ENCODE measurements at regions not wholly inside any gene's neighbourhood (a gene's known extent, or its start where the extent isn't known, plus 50 kb on each side); places are given as distances from the start of the nearest gene placed in this dataset.
A peak's percentile ranks its signal among the peaks of the same experiment; 100 is the strongest.
"Not testable (repeated sequence)": the region's sequence is repeated elsewhere in the genome, so short reads cannot be mapped to it uniquely, and the experiment has no call there.

- DNase-seq (ENCODE audit: low read depth, low spot score) = no peak
- TF ChIP-seq ZNF274 (IDR thresholded peaks at IDR 0.05; ENCODE audit: low read depth, low read length) (no peak), YY1 (IDR thresholded peaks at IDR 0.05; ENCODE audit: insufficient read depth, insufficient read length) (no peak), SUZ12 (IDR thresholded peaks at IDR 0.05; ENCODE audit: extremely low read depth, insufficient read depth, insufficient read length) (no peak)
- H3K9me3 ChIP-seq (ENCODE audit: insufficient read depth, low read length) = no peaks in the 10 kb centered on the region
- no peaks in the 10 kb centered on the region for H3K27me3 ChIP-seq (ENCODE audit: insufficient read depth, insufficient read length)
- H3K4me3 ChIP-seq (ENCODE audit: insufficient read length, low read depth) = no peak overlapping the region
- H3K4me1 ChIP-seq (ENCODE audit: insufficient read depth, insufficient read length) = no peaks in the 10 kb centered on the region
- no peaks in the 10 kb centered on the region for H3K36me3 ChIP-seq (ENCODE audit: insufficient read depth, insufficient read length, low read length)
- no peak overlapping the region for H3K9ac ChIP-seq (ENCODE audit: insufficient read length, low read depth)
Measured at GRCh38 chr4:127379499-127379898, 253.3 kb upstream of the INTU start.

- H3K4me3 ChIP-seq (ENCODE audit: insufficient read length, low read depth); H3K36me3 ChIP-seq (ENCODE audit: insufficient read depth, insufficient read length, low read length); H3K27me3 ChIP-seq (ENCODE audit: insufficient read depth, insufficient read length); DNase-seq (ENCODE audit: low read depth, low spot score); H3K9ac ChIP-seq (ENCODE audit: insufficient read length, low read depth); H3K4me1 ChIP-seq (ENCODE audit: insufficient read depth, insufficient read length); H3K9me3 ChIP-seq (ENCODE audit: insufficient read depth, low read length): not testable (repeated sequence)
Measured at GRCh38 chr4:127379948-127380347, 252.8 kb upstream of the INTU start.

GRCh38 chr4:127383666-127384065, 249.1 kb upstream of the INTU start:
- H3K4me1 ChIP-seq (ENCODE audit: insufficient read depth, insufficient read length) = no peaks in the 10 kb centered on the region
- no peak overlapping the region for H3K9ac ChIP-seq (ENCODE audit: insufficient read length, low read depth)
- no peak overlapping the region for H3K4me3 ChIP-seq (ENCODE audit: insufficient read length, low read depth)
- H3K9me3 ChIP-seq (ENCODE audit: insufficient read depth, low read length) = no peaks in the 10 kb centered on the region
- no peaks in the 10 kb centered on the region for H3K36me3 ChIP-seq (ENCODE audit: insufficient read depth, insufficient read length, low read length)
- no peak for DNase-seq (ENCODE audit: low read depth, low spot score)
- H3K27me3 ChIP-seq (ENCODE audit: insufficient read depth, insufficient read length) = no peaks in the 10 kb centered on the region
- no peak for TF ChIP-seq ZNF274 (IDR thresholded peaks at IDR 0.05; ENCODE audit: low read depth, low read length)
- TF ChIP-seq SUZ12 (IDR thresholded peaks at IDR 0.05; ENCODE audit: extremely low read depth, insufficient read depth, insufficient read length) = no peak
- no peak for TF ChIP-seq YY1 (IDR thresholded peaks at IDR 0.05; ENCODE audit: insufficient read depth, insufficient read length)

- Histone ChIP-seq H3K4me1 (ENCODE audit: insufficient read depth, insufficient read length) (no peaks in the 10 kb centered on the region), H3K27me3 (ENCODE audit: insufficient read depth, insufficient read length) (no peaks in the 10 kb centered on the region), H3K9me3 (ENCODE audit: insufficient read depth, low read length) (no peaks in the 10 kb centered on the region), H3K4me3 (ENCODE audit: insufficient read length, low read depth) (no peak overlapping the region), H3K36me3 (ENCODE audit: insufficient read depth, insufficient read length, low read length) (no peaks in the 10 kb centered on the region), H3K9ac (ENCODE audit: insufficient read length, low read depth) (no peak overlapping the region)
- no peak for DNase-seq (ENCODE audit: low read depth, low spot score)
- TF ChIP-seq SUZ12 (IDR thresholded peaks at IDR 0.05; ENCODE audit: extremely low read depth, insufficient read depth, insufficient read length) (no peak), YY1 (IDR thresholded peaks at IDR 0.05; ENCODE audit: insufficient read depth, insufficient read length) (no peak), ZNF274 (IDR thresholded peaks at IDR 0.05; ENCODE audit: low read depth, low read length) (no peak)
Measured at GRCh38 chr4:127394516-127394915, 238.2 kb upstream of the INTU start.

- H3K9ac ChIP-seq (ENCODE audit: insufficient read length, low read depth) = no peak overlapping the region
- H3K4me1 ChIP-seq (ENCODE audit: insufficient read depth, insufficient read length) = no peaks in the 10 kb centered on the region
- H3K9me3 ChIP-seq (ENCODE audit: insufficient read depth, low read length) = no peaks in the 10 kb centered on the region
- H3K27me3 ChIP-seq (ENCODE audit: insufficient read depth, insufficient read length) = no peaks in the 10 kb centered on the region
- TF ChIP-seq YY1 (IDR thresholded peaks at IDR 0.05; ENCODE audit: insufficient read depth, insufficient read length) = no peak
- TF ChIP-seq ZNF274 (IDR thresholded peaks at IDR 0.05; ENCODE audit: low read depth, low read length) = no peak
- TF ChIP-seq SUZ12 (IDR thresholded peaks at IDR 0.05; ENCODE audit: extremely low read depth, insufficient read depth, insufficient read length) = no peak
- no peak overlapping the region for H3K4me3 ChIP-seq (ENCODE audit: insufficient read length, low read depth)
- no peaks in the 10 kb centered on the region for H3K36me3 ChIP-seq (ENCODE audit: insufficient read depth, insufficient read length, low read length)
- no peak for DNase-seq (ENCODE audit: low read depth, low spot score)
Measured at GRCh38 chr4:127400276-127400675, 232.5 kb upstream of the INTU start.

- peak; percentile 13 for DNase-seq (ENCODE audit: low read depth, low spot score)
- Histone ChIP-seq H3K9ac (ENCODE audit: insufficient read length, low read depth) (no peak overlapping the region), H3K27me3 (ENCODE audit: insufficient read depth, insufficient read length) (no peaks in the 10 kb centered on the region), H3K4me1 (ENCODE audit: insufficient read depth, insufficient read length) (no peaks in the 10 kb centered on the region), H3K4me3 (ENCODE audit: insufficient read length, low read depth) (no peak overlapping the region), H3K9me3 (ENCODE audit: insufficient read depth, low read length) (no peaks in the 10 kb centered on the region), H3K36me3 (ENCODE audit: insufficient read depth, insufficient read length, low read length) (no peaks in the 10 kb centered on the region)
- TF ChIP-seq ZNF274 (IDR thresholded peaks at IDR 0.05; ENCODE audit: low read depth, low read length) (no peak), YY1 (IDR thresholded peaks at IDR 0.05; ENCODE audit: insufficient read depth, insufficient read length) (no peak), SUZ12 (IDR thresholded peaks at IDR 0.05; ENCODE audit: extremely low read depth, insufficient read depth, insufficient read length) (no peak)
Measured at GRCh38 chr4:127400731-127401346, 231.9 kb upstream of the INTU start.

GRCh38 chr4:127403471-127404084, 229.2 kb upstream of the INTU start:
- DNase-seq (ENCODE audit: low read depth, low spot score) = no peak
- TF ChIP-seq SUZ12 (IDR thresholded peaks at IDR 0.05; ENCODE audit: extremely low read depth, insufficient read depth, insufficient read length) (no peak), YY1 (IDR thresholded peaks at IDR 0.05; ENCODE audit: insufficient read depth, insufficient read length) (no peak), ZNF274 (IDR thresholded peaks at IDR 0.05; ENCODE audit: low read depth, low read length) (no peak)
- H3K9ac ChIP-seq (ENCODE audit: insufficient read length, low read depth) = no peak overlapping the region
- H3K36me3 ChIP-seq (ENCODE audit: insufficient read depth, insufficient read length, low read length) = no peaks in the 10 kb centered on the region
- no peaks in the 10 kb centered on the region; the same call in 1 of the 2 replicates for H3K9me3 ChIP-seq (ENCODE audit: insufficient read depth, low read length)
- H3K27me3 ChIP-seq (ENCODE audit: insufficient read depth, insufficient read length) = no peaks in the 10 kb centered on the region
- H3K4me3 ChIP-seq (ENCODE audit: insufficient read length, low read depth) = no peak overlapping the region
- H3K4me1 ChIP-seq (ENCODE audit: insufficient read depth, insufficient read length) = no peaks in the 10 kb centered on the region
